Common myeloid progenitor, CD34-positive (primary cell): ENCODE measurements at regions not wholly inside any gene's neighbourhood (a gene's known extent, or its start where the extent isn't known, plus 50 kb on each side); places are given as distances from the start of the nearest gene placed in this dataset.

Source experiments
- CTCF ChIA-PET: fragments of 350-600 bp; sonication (Branson Sonifier 250); formaldehyde crosslinking; loops from one replicate; lab custom pipeline; 2021; ENCODE audit warnings: antibody characterized with exemption; lab: Charles Lee
- POLR2A ChIA-PET: fragments of 350-600 bp; sonication (Branson Sonifier 250); formaldehyde crosslinking; loops from one replicate; lab custom pipeline; 2021; ENCODE audit warnings: antibody characterized with exemption; lab: Charles Lee
- DNase-seq, 3 donors: peaks; one replicate each; pipeline versions ENCODE4 v3.0.0 to v3.0.0-alpha.2; 2013
- H3K27ac ChIP-seq, 2 experiments: 1 replicate in 1 of 2; 2 replicates in 1 of 2; pipeline ENCODE4 v1.7.0; 2013; ENCODE audit warnings: inconsistent platforms in 2 of 2, low read length in 2 of 2, mild to moderate bottlenecking in 2 of 2, low read depth in 1 of 2, moderate library complexity in 1 of 2; ENCODE audit not compliant: severe bottlenecking in 2 of 2, insufficient read depth in 1 of 2, poor library complexity in 1 of 2
- H3K27me3 ChIP-seq, 5 experiments: replicated peaks in 2 of 5; 1 replicate in 3 of 5; 2 replicates in 2 of 5; pipeline versions ENCODE4 v1.6.1 to v1.7.0; 2013; ENCODE audit warnings: low read length in 4 of 5, mild to moderate bottlenecking in 2 of 5, moderate library complexity in 2 of 5, inconsistent platforms in 1 of 5; ENCODE audit not compliant: insufficient read depth in 5 of 5, control insufficient read depth in 4 of 5
- H3K36me3 ChIP-seq, 4 experiments: 1 replicate in 2 of 4; 2 replicates in 2 of 4; pipeline versions ENCODE4 v1.6.1 to v1.7.0; 2013; ENCODE audit warnings: low read length in 3 of 4, control low read depth in 1 of 4, mild to moderate bottlenecking in 1 of 4; ENCODE audit not compliant: control insufficient read depth in 4 of 4, insufficient read depth in 4 of 4
- H3K4me1 ChIP-seq, 4 experiments: 1 replicate in 3 of 4; 2 replicates in 1 of 4; pipeline versions ENCODE4 v1.6.1 to v1.7.1; 2013; ENCODE audit warnings: low read length in 3 of 4, mild to moderate bottlenecking in 3 of 4, control low read depth in 1 of 4, inconsistent platforms in 1 of 4, moderate library complexity in 1 of 4; ENCODE audit not compliant: control insufficient read depth in 4 of 4, insufficient read depth in 4 of 4; ENCODE audit errors: control extremely low read depth in 1 of 4
- H3K4me3 ChIP-seq, 7 experiments: 1 replicate in 4 of 7; 2 replicates in 3 of 7; pipeline versions ENCODE4 v1.5.1 to v1.7.0; 2013; ENCODE audit warnings: mild to moderate bottlenecking in 7 of 7, low read length in 6 of 7, moderate library complexity in 6 of 7, inconsistent platforms in 2 of 7, low read depth in 2 of 7, control low read depth in 1 of 7; ENCODE audit not compliant: insufficient read depth in 4 of 7, control insufficient read depth in 1 of 7; ENCODE audit errors: extremely low read depth in 1 of 7
- H3K9me3 ChIP-seq, 5 experiments: 1 replicate in 4 of 5; 2 replicates in 1 of 5; pipeline versions ENCODE4 v1.6.1 to v1.7.1; 2013; ENCODE audit warnings: low read length in 4 of 5, mild to moderate bottlenecking in 2 of 5, inconsistent platforms in 1 of 5, low read depth in 1 of 5, moderate library complexity in 1 of 5; ENCODE audit not compliant: control insufficient read depth in 4 of 5, insufficient read depth in 2 of 5; ENCODE audit errors: control extremely low read depth in 1 of 5
- WGBS: methylation state at CpG from one replicate; pipeline ENCODE4 v1.1.5; 2013; ENCODE audit not compliant: insufficient coverage; 5-methylcytosine and 5-hydroxymethylcytosine counted together

DNA sequence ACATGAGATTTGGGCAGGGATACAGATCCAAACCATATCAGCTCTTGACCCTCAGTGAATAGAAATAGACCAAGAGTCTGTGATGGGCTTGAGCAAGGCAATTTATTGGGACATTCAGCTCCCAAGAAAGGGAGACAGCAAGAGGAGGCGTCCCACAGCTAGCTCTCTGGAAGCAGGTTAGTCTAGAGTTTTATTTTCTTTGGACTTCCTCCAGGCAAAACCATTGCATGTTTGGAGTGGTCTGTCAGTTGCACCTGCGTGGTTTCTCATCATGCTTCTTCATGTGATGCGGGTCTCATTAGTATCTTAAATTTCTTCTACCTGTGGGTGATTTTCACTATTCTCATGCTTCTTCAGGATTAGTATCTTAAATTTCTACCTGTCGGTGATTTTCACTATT lies 1530.6 kb downstream of the PLA2G4A start:
- WGBS, result 100% methylated on average over 2 of the region's 4 CpGs
- Histone ChIP-seq H3K27ac (no peak overlapping the region), H3K4me3 (no peak overlapping the region), H3K9me3 (peaks cover 0 to 4% (median 0%) of the 10 kb centered on the region in 5 experiments), H3K36me3 (no peaks in the 10 kb centered on the region), H3K27me3 (no peaks in the 10 kb centered on the region), H3K4me1 (no peaks in the 10 kb centered on the region)
- CTCF ChIA-PET, result no interaction called here
- no peak for DNase-seq
- POLR2A ChIA-PET, result no interaction called here

DNA sequence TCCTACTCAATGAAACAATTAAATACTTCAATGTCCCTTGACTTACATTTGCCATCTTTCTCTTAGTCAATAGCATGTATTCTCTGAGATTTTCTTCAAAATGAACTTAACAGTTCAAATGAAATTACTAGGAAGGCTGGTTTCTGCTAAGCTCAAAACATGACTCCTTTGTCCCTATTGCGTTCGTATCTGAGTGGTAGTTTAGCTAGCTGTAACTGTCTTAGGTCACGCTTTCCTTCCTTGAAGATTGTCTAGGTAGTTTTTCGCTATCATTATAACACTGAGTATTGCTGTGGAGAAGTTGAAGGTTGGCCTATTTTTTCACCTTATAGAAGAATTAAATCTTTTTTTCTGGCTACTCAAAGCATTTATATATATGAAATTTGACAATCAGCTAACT lies 1535.2 kb downstream of the PLA2G4A start:
- no CpG with 5 or more reads among the region's 4 CpGs for WGBS
- Histone ChIP-seq H3K9me3 (peaks cover 0 to 1% (median 0%) of the 10 kb centered on the region in 5 experiments), H3K36me3 (no peaks in the 10 kb centered on the region), H3K27ac (no peak overlapping the region), H3K27me3 (no peaks in the 10 kb centered on the region), H3K4me3 (no peak overlapping the region), H3K4me1 (no peaks in the 10 kb centered on the region)
- CTCF ChIA-PET, result no interaction called here
- DNase-seq, result no peak
- POLR2A ChIA-PET, result no interaction called here

DNA sequence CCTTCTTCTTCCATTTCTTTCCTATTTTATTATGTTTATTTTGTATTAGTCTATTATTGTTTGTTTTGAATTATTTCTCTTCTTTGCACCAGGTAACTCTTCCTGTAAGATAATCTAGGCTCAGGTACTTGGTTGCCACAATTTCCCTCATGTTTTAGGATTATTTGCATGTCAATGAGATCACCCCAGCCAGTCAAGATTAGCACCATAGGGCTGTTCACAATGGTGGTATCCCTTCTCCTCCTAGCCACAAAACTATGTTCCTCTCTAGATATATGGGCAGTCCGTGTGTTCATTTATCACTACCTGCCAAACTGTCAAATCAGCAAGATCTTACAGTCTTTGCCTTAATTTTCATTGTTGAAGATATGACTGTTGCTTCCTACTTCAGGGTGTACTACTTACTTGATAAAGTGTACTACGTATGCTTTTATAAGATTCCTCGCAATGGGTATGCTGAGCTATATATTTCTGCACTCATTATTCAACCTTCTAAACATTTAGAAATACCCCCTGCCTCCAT lies 1536.2 kb downstream of the PLA2G4A start:
- CTCF ChIA-PET, result no interaction called here
- WGBS, result 80% methylated on average over 1 of the region's 3 CpGs

DNA sequence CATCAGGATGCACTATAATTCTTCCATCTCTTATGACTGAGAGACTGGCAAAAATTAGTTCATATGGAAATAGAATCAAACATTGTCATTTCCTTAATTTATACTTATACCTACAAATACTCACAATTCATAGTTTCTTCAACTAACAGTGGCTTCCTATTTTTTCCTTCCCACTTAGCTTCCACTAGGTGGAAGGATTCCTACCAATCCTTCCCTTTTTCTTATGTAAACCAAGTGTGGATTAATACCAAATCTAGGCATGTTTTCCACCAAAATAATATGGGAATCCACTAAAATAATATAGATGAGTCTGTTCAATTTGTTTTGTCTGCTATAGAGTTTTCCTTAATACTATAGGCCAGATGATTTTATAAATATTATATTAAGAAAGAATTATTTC lies 1537.1 kb downstream of the PLA2G4A start:
- no peaks in the 10 kb centered on the region for H3K27me3 ChIP-seq
- POLR2A ChIA-PET, result no interaction called here
- peaks cover 0 to 1% (median 0%) of the 10 kb centered on the region in 5 experiments for H3K9me3 ChIP-seq
- no peak for DNase-seq
- no peaks in the 10 kb centered on the region for H3K4me1 ChIP-seq
- H3K36me3 ChIP-seq, result no peaks in the 10 kb centered on the region
- no peak overlapping the region for H3K27ac ChIP-seq
- CTCF ChIA-PET, result no interaction called here
- no peak overlapping the region for H3K4me3 ChIP-seq

More for the DNA sequence above, 1536.2 kb downstream of the PLA2G4A start:
- Histone ChIP-seq H3K4me1 (no peaks in the 10 kb centered on the region), H3K27ac (no peak overlapping the region), H3K9me3 (peaks cover 0 to 1% (median 0%) of the 10 kb centered on the region in 5 experiments), H3K27me3 (no peaks in the 10 kb centered on the region), H3K4me3 (no peak overlapping the region), H3K36me3 (no peaks in the 10 kb centered on the region)
- POLR2A ChIA-PET, result no interaction called here
- DNase-seq, result no peak

DNA sequence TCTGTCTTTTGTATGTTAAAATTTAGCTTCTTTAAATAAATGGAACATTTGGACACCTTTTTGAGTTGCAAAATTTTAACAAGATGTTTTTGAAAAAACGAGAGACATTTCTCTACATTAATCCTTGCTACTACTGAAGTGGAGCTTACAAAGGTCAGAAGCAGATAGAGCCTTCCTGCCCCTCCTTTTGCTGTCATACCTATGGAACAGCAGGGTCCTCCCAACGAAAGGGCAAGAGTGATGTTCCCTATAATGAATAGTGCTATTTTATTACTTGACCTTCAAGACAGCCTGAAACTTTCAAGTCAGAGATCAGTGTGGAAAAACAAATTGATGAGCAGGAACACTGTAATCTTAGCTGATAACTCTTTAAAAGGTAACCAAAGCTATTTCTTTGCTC lies 1538.9 kb downstream of the PLA2G4A start:
- no CpG with 5 or more reads among the region's 2 CpGs for WGBS
- POLR2A ChIA-PET, result no interaction called here
- H3K36me3 ChIP-seq, result no peaks in the 10 kb centered on the region
- no peaks in the 10 kb centered on the region for H3K4me1 ChIP-seq
- no peaks in the 10 kb centered on the region for H3K27me3 ChIP-seq
- H3K9me3 ChIP-seq, result peaks cover 0 to 1% (median 0%) of the 10 kb centered on the region in 5 experiments
- no peak for DNase-seq
- no peak overlapping the region for H3K27ac ChIP-seq
- H3K4me3 ChIP-seq, result no peak overlapping the region
- CTCF ChIA-PET, result no interaction called here

DNA sequence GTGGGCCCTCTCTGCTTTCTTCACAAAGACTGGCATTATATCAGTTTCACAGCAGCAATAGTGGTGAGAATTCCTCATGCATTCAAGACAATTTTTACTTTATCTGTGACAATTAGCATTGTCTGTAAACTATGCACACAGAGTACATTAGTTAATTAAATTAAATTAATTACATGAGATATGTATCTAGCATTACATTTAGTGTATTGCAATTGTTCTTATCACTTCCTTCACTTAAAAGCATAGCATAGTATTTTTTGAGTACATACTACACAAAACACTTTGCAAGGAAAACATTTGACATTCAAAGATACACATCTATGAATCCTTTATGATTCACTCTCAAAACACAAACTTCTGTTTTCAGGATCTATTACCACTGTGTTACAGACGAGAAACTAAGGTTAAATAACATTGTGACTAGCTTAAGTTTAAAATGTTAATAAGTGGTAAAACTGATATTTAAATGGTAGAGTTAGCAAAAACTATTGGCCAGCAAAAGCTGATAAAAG lies 1542.6 kb downstream of the PLA2G4A start:
- H3K9me3 ChIP-seq, result no peaks in the 10 kb centered on the region
- no peak overlapping the region for H3K27ac ChIP-seq
- CTCF ChIA-PET, result no interaction called here
- POLR2A ChIA-PET, result no interaction called here
- H3K4me1 ChIP-seq, result peaks cover 0 to 1% (median 0%) of the 10 kb centered on the region in 4 experiments
- H3K36me3 ChIP-seq, result no peaks in the 10 kb centered on the region
- H3K4me3 ChIP-seq, result no peak overlapping the region
- WGBS, result no CpG with 5 or more reads among the region's 1 CpG
- DNase-seq, result no peak
- no peaks in the 10 kb centered on the region for H3K27me3 ChIP-seq

DNA sequence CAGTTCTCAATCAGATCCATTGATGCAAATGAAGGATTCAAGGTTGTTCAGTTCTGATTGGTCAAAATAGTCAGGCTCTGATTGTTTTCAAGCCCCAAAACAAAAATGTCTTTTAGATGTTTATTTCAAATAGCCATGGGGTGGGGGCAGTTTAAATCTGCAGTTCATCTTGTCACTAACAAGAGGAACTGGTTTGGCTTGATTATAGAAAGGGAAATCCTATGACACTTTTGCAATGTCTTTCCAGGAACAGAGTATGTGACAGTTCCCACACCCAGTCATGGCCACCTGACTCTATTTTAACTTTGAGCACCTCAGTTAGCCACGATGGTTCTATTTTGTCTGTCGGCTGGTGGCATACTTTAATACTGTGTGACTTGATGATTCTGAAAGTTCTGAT lies 1544.1 kb downstream of the PLA2G4A start:
- CTCF ChIA-PET, result no interaction called here
- WGBS, result no CpG with 5 or more reads among the region's 2 CpGs

More for the DNA sequence above, 1544.1 kb downstream of the PLA2G4A start:
- Histone ChIP-seq H3K4me3 (no peak overlapping the region), H3K36me3 (no peaks in the 10 kb centered on the region), H3K27me3 (no peaks in the 10 kb centered on the region), H3K9me3 (peaks cover 0 to 3% (median 0%) of the 10 kb centered on the region in 5 experiments), H3K4me1 (peaks cover 0 to 1% (median 0%) of the 10 kb centered on the region in 4 experiments), H3K27ac (no peak overlapping the region)
- DNase-seq, result peak in 2 of 3 donors; percentile 1 to 18
- POLR2A ChIA-PET, result no interaction called here
